Liver (tissue), 3 donors: ENCODE measurements at regions not wholly inside any gene's neighbourhood (a gene's known extent, or its start where the extent isn't known, plus 50 kb on each side); places are given as distances from the start of the nearest gene placed in this dataset.

ENCODE experiments used
- ATF3 ChIP-seq: IDR thresholded peaks from 2 replicates; pipeline ENCODE4 v1.6.1; 2016; ENCODE audit warnings: antibody characterized with exemption
- CTCF ChIP-seq: fragments of 150-350 bp; IDR thresholded peaks from 2 replicates; pipeline ENCODE4 v1.5.1; 2017; ENCODE audit warnings: improper control_type of control experiment, low read depth, low read length; ENCODE audit not compliant: missing input control
- EGR1 ChIP-seq, 2 donors: IDR thresholded peaks; 2 replicates each; pipeline ENCODE4 v1.6.1; 2016 to 2018; ENCODE audit warnings: antibody characterized with exemption in 2 of 2, low read depth in 2 of 2
- TAF1 ChIP-seq: conservative IDR thresholded peaks from 2 replicates; pipeline ENCODE4 v1.6.1; 2016; ENCODE audit warnings: antibody characterized with exemption, mild to moderate bottlenecking
- YY1 ChIP-seq: IDR thresholded peaks from 2 replicates; pipeline ENCODE4 v1.6.1; 2016; ENCODE audit warnings: antibody characterized with exemption, mild to moderate bottlenecking
- donor health status: healthy.
- donor health status: healthy.

GRCh38 chr15:88385078-88385700 is 82.0 kb downstream of the MRPL46 start:
- TF ChIP-seq CTCF (no peak), ATF3 (no peak), YY1 (no peak), TAF1 (no peak), EGR1 (IDR thresholded peaks at IDR 0.05; ENCODE audit: low read depth in 2 of 2) (no peak)
